GM23338 (cell line): ENCODE measurements at regions not wholly inside any gene's neighbourhood (a gene's known extent, or its start where the extent isn't known, plus 50 kb on each side); places are given as distances from the start of the nearest gene placed in this dataset.
A peak's percentile ranks its signal among the peaks of the same experiment; 100 is the strongest.

ENCODE experiments used
- ATAC-seq: fragments of 200-7000 bp; cut with Tn5 transposase; 3 replicates; pipeline ENCODE4 v1.9.1; 2020
- DNase-seq: peaks from one replicate; pipeline ENCODE4 v3.0.0-alpha.2; 2015; ENCODE audit warnings: low spot score
- H2AFZ ChIP-seq: fragments of 200-600 bp; sonication (generic); 2 replicates; pipeline ENCODE4 v1.8.0; 2016; ENCODE audit warnings: antibody characterized with exemption, mild to moderate bottlenecking, moderate library complexity
- H3F3A ChIP-seq: fragments of 200-600 bp; sonication (generic); replicated peaks from 2 replicates; pipeline ENCODE4 v1.8.0; 2017; ENCODE audit warnings: antibody characterized with exemption, mixed run types, low read depth
- H3K27ac ChIP-seq: fragments of 200-600 bp; sonication (generic); 2 replicates; pipeline ENCODE4 v1.6.1; 2016; ENCODE audit warnings: low read depth
- H3K27me3 ChIP-seq: fragments of 200-600 bp; sonication (generic); 2 replicates; pipeline ENCODE4 v1.8.0; 2016; ENCODE audit warnings: mild to moderate bottlenecking, mixed run types, moderate library complexity; ENCODE audit not compliant: insufficient read depth
- H3K36me3 ChIP-seq: fragments of 200-600 bp; sonication (generic); 2 replicates; pipeline ENCODE4 v1.8.0; 2016; ENCODE audit warnings: mild to moderate bottlenecking; ENCODE audit not compliant: insufficient read depth
- H3K4me1 ChIP-seq: fragments of 200-600 bp; sonication (generic); 2 replicates; pipeline ENCODE4 v1.8.0; 2016; ENCODE audit warnings: mild to moderate bottlenecking, moderate library complexity; ENCODE audit not compliant: insufficient read depth
- H3K4me2 ChIP-seq: fragments of 200-600 bp; sonication (generic); 2 replicates; pipeline ENCODE4 v1.7.1; 2017; ENCODE audit warnings: mixed run types
- H3K4me3 ChIP-seq: fragments of 200-600 bp; sonication (generic); 2 replicates; pipeline ENCODE4 v1.6.1; 2016; ENCODE audit warnings: mixed run types
- H3K79me2 ChIP-seq: fragments of 200-600 bp; sonication (generic); replicated peaks from 2 replicates; pipeline ENCODE4 v1.8.0; 2017; ENCODE audit warnings: mild to moderate bottlenecking; ENCODE audit not compliant: insufficient read depth
- H3K9me2 ChIP-seq: fragments of 200-600 bp; sonication (generic); 2 replicates; pipeline ENCODE4 v1.8.0; 2017; ENCODE audit not compliant: insufficient read depth
- H4K20me1 ChIP-seq: fragments of 200-600 bp; sonication (generic); replicated peaks from 2 replicates; pipeline ENCODE4 v1.8.0; 2017; ENCODE audit warnings: mild to moderate bottlenecking; ENCODE audit not compliant: insufficient read depth
- H3K27ac Mint-ChIP-seq: 2 replicates; pipeline ENCODE4 v1.8.0; 2020; ENCODE audit warnings: inconsistent platforms, mild to moderate bottlenecking, moderate library complexity, mixed read lengths
- H3K27me3 Mint-ChIP-seq: 3 replicates; pipeline ENCODE4 v1.8.0; 2022; ENCODE audit warnings: low read depth, mild to moderate bottlenecking, moderate library complexity, mixed read lengths, inconsistent platforms; ENCODE audit not compliant: insufficient read depth, poor library complexity
- H3K36me3 Mint-ChIP-seq: 3 replicates; pipeline ENCODE4 v1.8.0; 2021; ENCODE audit warnings: low read depth, mild to moderate bottlenecking, inconsistent platforms, moderate library complexity, mixed read lengths
- H3K4me1 Mint-ChIP-seq: 3 replicates; pipeline ENCODE4 v1.8.0; 2020; ENCODE audit warnings: mild to moderate bottlenecking, inconsistent platforms, mixed read lengths
- H3K4me3 Mint-ChIP-seq: 3 replicates; pipeline ENCODE4 v1.8.0; 2021; ENCODE audit warnings: moderate library complexity, mild to moderate bottlenecking, inconsistent platforms, mixed read lengths
- H3K9me3 Mint-ChIP-seq: 3 replicates; pipeline ENCODE4 v1.8.0; 2020; ENCODE audit warnings: moderate library complexity, mild to moderate bottlenecking, inconsistent platforms, mixed read lengths
- EZH2phosphoT487 ChIP-seq: fragments of 200-600 bp; sonication (generic); IDR thresholded peaks from one replicate; pipeline ENCODE4 v1.8.1; 2018; ENCODE audit warnings: antibody characterized with exemption; ENCODE audit not compliant: unreplicated experiment
- JUNB ChIP-seq: IDR thresholded peaks from one replicate; pipeline ENCODE4 v1.6.1; 2016; ENCODE audit warnings: antibody characterized with exemption; ENCODE audit not compliant: unreplicated experiment
- NANOG ChIP-seq: IDR thresholded peaks from 2 replicates; pipeline ENCODE4 v1.6.1; 2016; ENCODE audit warnings: antibody characterized with exemption, borderline replicate concordance
- ZNF114 ChIP-seq: fragments of 250-450 bp; sonication (Bioruptor Pico); IDR thresholded peaks from 2 replicates; pipeline ENCODE4 v1.5.0; 2020; ENCODE audit warnings: mild to moderate bottlenecking, moderate library complexity
- TF ChIP-seq, protein P1 (sequence below), 2 experiments: fragments of 200-600 bp in 1 of 2; sonication (generic) in 1 of 2; conservative IDR thresholded peaks; 2 replicates each; pipeline versions ENCODE4 v1.5.1 to v1.6.1; 2016 to 2017; ENCODE audit warnings: antibody characterized with exemption in 2 of 2, low read depth in 2 of 2, mild to moderate bottlenecking in 2 of 2, moderate library complexity in 1 of 2
- TF ChIP-seq, protein P2 (sequence below): IDR thresholded peaks from 2 replicates; pipeline ENCODE4 v1.6.1; 2016; ENCODE audit warnings: antibody characterized with exemption
- TF ChIP-seq, protein P3 (sequence below): IDR thresholded peaks from one replicate; pipeline ENCODE4 v1.6.1; 2018; ENCODE audit warnings: antibody characterized with exemption; ENCODE audit not compliant: unreplicated experiment

DNA sequence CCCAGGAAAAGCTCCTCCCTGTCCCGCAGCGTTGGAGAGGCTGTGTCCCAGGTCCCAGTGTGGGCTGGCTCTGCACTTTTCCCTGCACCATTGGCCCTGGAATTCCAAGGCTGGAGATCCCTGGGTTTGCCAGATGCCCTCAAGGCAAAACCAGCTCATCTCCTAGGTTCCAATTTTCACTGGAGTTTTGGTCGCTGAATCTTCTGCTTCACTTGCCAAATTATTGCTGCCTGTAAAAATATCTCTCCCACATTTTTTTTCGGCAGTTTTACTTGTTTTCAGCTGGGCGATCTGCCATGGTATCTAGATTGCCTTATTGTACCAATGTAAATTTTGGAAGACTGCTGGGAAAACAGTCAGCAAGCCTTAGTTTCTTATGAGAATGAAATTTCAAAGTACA lies 150.9 kb upstream of the ATP10A start:
- no peaks in the 10 kb centered on the region for H3K36me3 ChIP-seq
- no peaks in the 10 kb centered on the region for H3K27me3 Mint-ChIP-seq
- no peaks in the 10 kb centered on the region for H3K4me1 ChIP-seq
- no peak for TF ChIP-seq EZH2phosphoT487
- no peak for TF ChIP-seq ZNF114 (CRISPR knock-in tag)
- TF ChIP-seq, protein P1, sequence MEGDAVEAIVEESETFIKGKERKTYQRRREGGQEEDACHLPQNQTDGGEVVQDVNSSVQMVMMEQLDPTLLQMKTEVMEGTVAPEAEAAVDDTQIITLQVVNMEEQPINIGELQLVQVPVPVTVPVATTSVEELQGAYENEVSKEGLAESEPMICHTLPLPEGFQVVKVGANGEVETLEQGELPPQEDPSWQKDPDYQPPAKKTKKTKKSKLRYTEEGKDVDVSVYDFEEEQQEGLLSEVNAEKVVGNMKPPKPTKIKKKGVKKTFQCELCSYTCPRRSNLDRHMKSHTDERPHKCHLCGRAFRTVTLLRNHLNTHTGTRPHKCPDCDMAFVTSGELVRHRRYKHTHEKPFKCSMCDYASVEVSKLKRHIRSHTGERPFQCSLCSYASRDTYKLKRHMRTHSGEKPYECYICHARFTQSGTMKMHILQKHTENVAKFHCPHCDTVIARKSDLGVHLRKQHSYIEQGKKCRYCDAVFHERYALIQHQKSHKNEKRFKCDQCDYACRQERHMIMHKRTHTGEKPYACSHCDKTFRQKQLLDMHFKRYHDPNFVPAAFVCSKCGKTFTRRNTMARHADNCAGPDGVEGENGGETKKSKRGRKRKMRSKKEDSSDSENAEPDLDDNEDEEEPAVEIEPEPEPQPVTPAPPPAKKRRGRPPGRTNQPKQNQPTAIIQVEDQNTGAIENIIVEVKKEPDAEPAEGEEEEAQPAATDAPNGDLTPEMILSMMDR (conservative IDR thresholded peaks at IDR 0.05; ENCODE audit: low read depth in 2 of 2), result no peak
- no peaks in the 10 kb centered on the region for H3F3A ChIP-seq
- H3K9me3 Mint-ChIP-seq, result no peaks in the 10 kb centered on the region
- H4K20me1 ChIP-seq, result no peaks in the 10 kb centered on the region
- H3K4me2 ChIP-seq, result no peak overlapping the region
- H3K27ac Mint-ChIP-seq, result no peak overlapping the region
- no peak overlapping the region for H3K4me3 ChIP-seq
- H3K9me2 ChIP-seq, result no peaks in the 10 kb centered on the region
- no peaks in the 10 kb centered on the region for H3K36me3 Mint-ChIP-seq
- no peaks in the 10 kb centered on the region for H3K4me1 Mint-ChIP-seq
- DNase-seq (peak; percentile 8), ATAC-seq (peak; percentile 40; the same call in 2 of the 3 replicates)
- no peaks in the 10 kb centered on the region for H3K79me2 ChIP-seq
- H2AFZ ChIP-seq, result peak overlapping the region; percentile 76
- H3K4me3 Mint-ChIP-seq, result no peak overlapping the region
- H3K27ac ChIP-seq, result no peak overlapping the region
- H3K27me3 ChIP-seq, result no peaks in the 10 kb centered on the region

DNA sequence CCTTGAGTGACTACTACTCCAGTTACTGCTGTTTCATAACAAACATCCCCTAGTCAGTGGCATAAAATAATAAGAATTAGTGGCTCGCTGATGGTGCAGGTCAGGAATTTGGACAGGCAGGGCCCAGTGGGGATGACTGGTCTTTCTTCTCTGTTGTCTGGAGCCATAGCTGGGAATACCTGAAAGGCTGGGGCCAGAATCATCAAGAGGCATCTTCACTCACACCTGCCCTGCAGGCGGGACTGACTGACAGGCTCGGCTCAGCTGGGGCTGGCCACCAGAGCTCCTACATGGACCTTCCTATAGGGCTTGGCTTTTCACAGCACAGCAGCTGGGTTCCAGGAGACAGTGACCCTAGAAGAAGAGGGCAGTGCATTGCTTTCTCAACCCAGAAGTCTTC lies 148.8 kb upstream of the ATP10A start:
- Histone ChIP-seq H3K4me2 (no peak overlapping the region), H2AFZ (no peak overlapping the region), H3K36me3 (no peaks in the 10 kb centered on the region), H3K27ac (no peak overlapping the region), H3K9me2 (no peaks in the 10 kb centered on the region), H4K20me1 (no peaks in the 10 kb centered on the region), H3K4me1 (no peaks in the 10 kb centered on the region), H3K4me3 (no peak overlapping the region), H3F3A (no peaks in the 10 kb centered on the region), H3K27me3 (no peaks in the 10 kb centered on the region), H3K79me2 (no peaks in the 10 kb centered on the region)
- no peaks in the 10 kb centered on the region for H3K4me1 Mint-ChIP-seq
- no peak for TF ChIP-seq ZNF114 (CRISPR knock-in tag)
- TF ChIP-seq NANOG, result no peak
- TF ChIP-seq, protein P2, sequence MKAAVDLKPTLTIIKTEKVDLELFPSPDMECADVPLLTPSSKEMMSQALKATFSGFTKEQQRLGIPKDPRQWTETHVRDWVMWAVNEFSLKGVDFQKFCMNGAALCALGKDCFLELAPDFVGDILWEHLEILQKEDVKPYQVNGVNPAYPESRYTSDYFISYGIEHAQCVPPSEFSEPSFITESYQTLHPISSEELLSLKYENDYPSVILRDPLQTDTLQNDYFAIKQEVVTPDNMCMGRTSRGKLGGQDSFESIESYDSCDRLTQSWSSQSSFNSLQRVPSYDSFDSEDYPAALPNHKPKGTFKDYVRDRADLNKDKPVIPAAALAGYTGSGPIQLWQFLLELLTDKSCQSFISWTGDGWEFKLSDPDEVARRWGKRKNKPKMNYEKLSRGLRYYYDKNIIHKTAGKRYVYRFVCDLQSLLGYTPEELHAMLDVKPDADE, result no peak
- TF ChIP-seq, protein P3, sequence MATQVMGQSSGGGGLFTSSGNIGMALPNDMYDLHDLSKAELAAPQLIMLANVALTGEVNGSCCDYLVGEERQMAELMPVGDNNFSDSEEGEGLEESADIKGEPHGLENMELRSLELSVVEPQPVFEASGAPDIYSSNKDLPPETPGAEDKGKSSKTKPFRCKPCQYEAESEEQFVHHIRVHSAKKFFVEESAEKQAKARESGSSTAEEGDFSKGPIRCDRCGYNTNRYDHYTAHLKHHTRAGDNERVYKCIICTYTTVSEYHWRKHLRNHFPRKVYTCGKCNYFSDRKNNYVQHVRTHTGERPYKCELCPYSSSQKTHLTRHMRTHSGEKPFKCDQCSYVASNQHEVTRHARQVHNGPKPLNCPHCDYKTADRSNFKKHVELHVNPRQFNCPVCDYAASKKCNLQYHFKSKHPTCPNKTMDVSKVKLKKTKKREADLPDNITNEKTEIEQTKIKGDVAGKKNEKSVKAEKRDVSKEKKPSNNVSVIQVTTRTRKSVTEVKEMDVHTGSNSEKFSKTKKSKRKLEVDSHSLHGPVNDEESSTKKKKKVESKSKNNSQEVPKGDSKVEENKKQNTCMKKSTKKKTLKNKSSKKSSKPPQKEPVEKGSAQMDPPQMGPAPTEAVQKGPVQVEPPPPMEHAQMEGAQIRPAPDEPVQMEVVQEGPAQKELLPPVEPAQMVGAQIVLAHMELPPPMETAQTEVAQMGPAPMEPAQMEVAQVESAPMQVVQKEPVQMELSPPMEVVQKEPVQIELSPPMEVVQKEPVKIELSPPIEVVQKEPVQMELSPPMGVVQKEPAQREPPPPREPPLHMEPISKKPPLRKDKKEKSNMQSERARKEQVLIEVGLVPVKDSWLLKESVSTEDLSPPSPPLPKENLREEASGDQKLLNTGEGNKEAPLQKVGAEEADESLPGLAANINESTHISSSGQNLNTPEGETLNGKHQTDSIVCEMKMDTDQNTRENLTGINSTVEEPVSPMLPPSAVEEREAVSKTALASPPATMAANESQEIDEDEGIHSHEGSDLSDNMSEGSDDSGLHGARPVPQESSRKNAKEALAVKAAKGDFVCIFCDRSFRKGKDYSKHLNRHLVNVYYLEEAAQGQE, result no peak
- TF ChIP-seq EZH2phosphoT487, result no peak
- TF ChIP-seq JUNB, result no peak
- H3K4me3 Mint-ChIP-seq, result no peak overlapping the region
- no peaks in the 10 kb centered on the region for H3K27me3 Mint-ChIP-seq
- no peaks in the 10 kb centered on the region for H3K36me3 Mint-ChIP-seq
- ATAC-seq, result no peak
- no peaks in the 10 kb centered on the region for H3K9me3 Mint-ChIP-seq
- no peak for DNase-seq
- H3K27ac Mint-ChIP-seq, result no peak overlapping the region
